ENCODE measurements at regions not wholly inside any gene's neighbourhood (a gene's known extent, or its start where the extent isn't known, plus 50 kb on each side); places are given as distances from the start of the nearest gene placed in this dataset.
"Not testable (repeated sequence)": the region's sequence is repeated elsewhere in the genome, so short reads cannot be mapped to it uniquely, and the experiment has no call there.

DNA sequence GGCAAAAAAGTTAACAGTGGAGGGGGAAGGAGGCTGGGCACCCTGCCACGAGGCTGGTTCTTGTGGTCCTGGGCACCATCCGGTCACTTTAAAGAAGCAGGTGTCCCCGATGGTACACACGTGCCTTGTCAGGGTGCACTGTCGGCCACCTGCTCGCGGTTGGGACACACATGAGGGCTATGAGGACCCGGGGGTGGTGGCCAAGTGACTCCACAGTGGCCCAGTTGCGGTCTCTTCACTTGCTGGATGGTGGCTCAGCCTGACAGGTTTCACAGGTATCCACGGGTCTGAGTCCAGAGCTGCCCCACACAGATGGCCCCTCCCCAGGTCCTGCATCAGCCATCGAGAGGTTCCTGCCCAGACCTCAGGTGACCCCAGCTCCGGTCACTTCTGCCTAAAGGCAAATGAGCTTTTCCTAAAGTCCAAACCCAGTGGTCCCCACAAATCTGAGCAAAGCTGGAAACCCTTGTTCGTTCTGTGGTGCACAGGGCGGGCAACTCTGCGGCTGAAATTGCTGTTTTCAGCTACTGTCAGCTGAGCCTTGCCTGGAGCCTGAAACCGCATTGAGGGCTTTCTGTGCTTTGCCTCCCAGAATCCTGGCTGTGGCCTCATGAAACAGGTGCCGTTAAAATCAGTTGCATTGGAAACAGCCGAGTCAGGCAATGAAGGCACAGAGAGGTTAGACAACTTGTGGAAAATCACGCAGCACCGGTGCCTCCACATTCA is 144.0 kb downstream of the LAT start:
- not testable (repeated sequence) for TF ChIP-seq POLR2A (IDR thresholded peaks at IDR 0.05; ENCODE audit: low read depth, low read length); PAX5 (IDR thresholded peaks at IDR 0.05; ENCODE audit: insufficient read depth, low read length, severe bottlenecking)

Data from GM12891 (cell line).